ENCODE measurements at regions not wholly inside any gene's neighbourhood (a gene's known extent, or its start where the extent isn't known, plus 50 kb on each side); places are given as distances from the start of the nearest gene placed in this dataset.

DNA sequence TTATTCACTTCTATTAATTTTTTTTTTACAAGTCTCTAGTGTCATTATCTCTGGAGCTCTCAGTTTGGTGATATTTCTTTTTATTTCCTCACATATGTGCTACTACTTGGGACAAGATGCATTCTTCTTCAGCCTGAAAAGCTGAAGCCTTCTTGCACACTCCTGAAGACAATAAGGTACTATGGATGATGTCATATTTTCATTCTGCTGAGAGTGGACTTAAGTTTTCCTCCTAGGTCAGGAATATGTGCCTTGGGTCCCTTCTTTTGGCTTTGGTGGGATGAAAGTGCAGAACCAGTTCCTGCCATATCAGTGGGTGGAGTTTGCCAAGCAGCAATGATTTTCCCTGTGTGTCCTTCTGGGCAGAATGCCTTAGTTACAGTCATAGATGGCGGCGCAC lies 188.7 kb upstream of the EYA4 start:
- Mint-ChIP-seq H3K4me1 (peaks cover 32 to 42% of the 10 kb centered on the region in 2 experiments), H3K36me3 (ENCODE audit: insufficient read depth in 1 of 3, low read depth in 3 of 3) (no peaks in the 10 kb centered on the region)
- TF ChIP-seq, protein P1, sequence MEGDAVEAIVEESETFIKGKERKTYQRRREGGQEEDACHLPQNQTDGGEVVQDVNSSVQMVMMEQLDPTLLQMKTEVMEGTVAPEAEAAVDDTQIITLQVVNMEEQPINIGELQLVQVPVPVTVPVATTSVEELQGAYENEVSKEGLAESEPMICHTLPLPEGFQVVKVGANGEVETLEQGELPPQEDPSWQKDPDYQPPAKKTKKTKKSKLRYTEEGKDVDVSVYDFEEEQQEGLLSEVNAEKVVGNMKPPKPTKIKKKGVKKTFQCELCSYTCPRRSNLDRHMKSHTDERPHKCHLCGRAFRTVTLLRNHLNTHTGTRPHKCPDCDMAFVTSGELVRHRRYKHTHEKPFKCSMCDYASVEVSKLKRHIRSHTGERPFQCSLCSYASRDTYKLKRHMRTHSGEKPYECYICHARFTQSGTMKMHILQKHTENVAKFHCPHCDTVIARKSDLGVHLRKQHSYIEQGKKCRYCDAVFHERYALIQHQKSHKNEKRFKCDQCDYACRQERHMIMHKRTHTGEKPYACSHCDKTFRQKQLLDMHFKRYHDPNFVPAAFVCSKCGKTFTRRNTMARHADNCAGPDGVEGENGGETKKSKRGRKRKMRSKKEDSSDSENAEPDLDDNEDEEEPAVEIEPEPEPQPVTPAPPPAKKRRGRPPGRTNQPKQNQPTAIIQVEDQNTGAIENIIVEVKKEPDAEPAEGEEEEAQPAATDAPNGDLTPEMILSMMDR (conservative IDR thresholded peaks at IDR 0.05) = no peak

More for the DNA sequence above, 188.7 kb upstream of the EYA4 start:
- H3K14ac ChIP-seq (ENCODE audit: insufficient read depth, low read length) = no peak overlapping the region
- H2AFZ ChIP-seq (ENCODE audit: low read length) = no peak overlapping the region
- H3K56ac ChIP-seq (ENCODE audit: insufficient read length, low read depth, low read length) = no peak overlapping the region
- WGBS (ENCODE audit: extremely low coverage, insufficient read length, low lambda C conversion rate) = no CpG with 5 or more reads among the region's 2 CpGs
- H3K4ac ChIP-seq (ENCODE audit: low read depth, low read length) = no peak overlapping the region
- H3K79me2 ChIP-seq (ENCODE audit: insufficient read depth, low read length) = no peaks in the 10 kb centered on the region
- H2BK20ac ChIP-seq (ENCODE audit: low read depth, low read length, poor library complexity, severe bottlenecking) = no peak overlapping the region
- Mint-ChIP-seq H3K27me3 (ENCODE audit: low read depth) (no peaks in the 10 kb centered on the region), H3K4me3 (no peak overlapping the region), H3K27ac (no peak overlapping the region), H3K9me3 (no peaks in the 10 kb centered on the region)
- H3K18ac ChIP-seq (ENCODE audit: insufficient read length, low read depth, low read length) = no peak overlapping the region
- H2BK5ac ChIP-seq (ENCODE audit: insufficient read length, low read length) = no peak overlapping the region
- H3T11ph ChIP-seq (ENCODE audit: low read length) = no peak overlapping the region
- H4K20me1 ChIP-seq (ENCODE audit: control insufficient read depth, insufficient read depth, insufficient read length) = no peaks in the 10 kb centered on the region
- no peak overlapping the region for H3K9ac ChIP-seq (ENCODE audit: extremely low read depth, insufficient read length, low read length)
- no peak overlapping the region for H2BK120ac ChIP-seq (ENCODE audit: low read depth, low read length, poor library complexity, severe bottlenecking)
- H4K91ac ChIP-seq (ENCODE audit: insufficient read length, low read depth, low read length) = no peak overlapping the region
- no peaks in the 10 kb centered on the region for H3K9me3 ChIP-seq (ENCODE audit: control insufficient read depth, low read depth, low read length)
- H2AK5ac ChIP-seq (ENCODE audit: insufficient read length, low read length) = no peak overlapping the region
- H4K5ac ChIP-seq (ENCODE audit: insufficient read length, low read depth, low read length) = no peak overlapping the region
- no peak overlapping the region for H2BK12ac ChIP-seq (ENCODE audit: insufficient read length, low read depth, low read length)
- no peak overlapping the region for H3K4me2 ChIP-seq (ENCODE audit: insufficient read depth, insufficient read length, low read length)
- H3K23ac ChIP-seq (ENCODE audit: insufficient read length, low read depth, low read length) = no peak overlapping the region
- no peak overlapping the region for H4K8ac ChIP-seq (replicated peaks; ENCODE audit: insufficient read length, low read depth, low read length)
- no peak overlapping the region for H2BK15ac ChIP-seq (ENCODE audit: low read depth, low read length)
- H3K4me1 ChIP-seq (ENCODE audit: insufficient read depth, low read length) = peaks cover 6% of the 10 kb centered on the region; the same call in 1 of the 2 replicates
- H3K27me3 ChIP-seq (ENCODE audit: insufficient read depth, low read length) = no peaks in the 10 kb centered on the region
- no peak overlapping the region for H3K27ac ChIP-seq (ENCODE audit: insufficient read length, low read depth, low read length)
- no peaks in the 10 kb centered on the region for H3K23me2 ChIP-seq (ENCODE audit: insufficient read length, low read depth, low read length, poor library complexity, severe bottlenecking)
- DNase-seq = no peak
- H3K79me1 ChIP-seq (ENCODE audit: insufficient read depth, low read depth, low read length, poor library complexity, severe bottlenecking) = no peaks in the 10 kb centered on the region
